ENCODE measurements at regions not wholly inside any gene's neighbourhood (a gene's known extent, or its start where the extent isn't known, plus 50 kb on each side); places are given as distances from the start of the nearest gene placed in this dataset.

- no peak for DNase-seq (ENCODE audit: low read depth)
- H3K4me3 ChIP-seq (replicated peaks; ENCODE audit: low read depth, low read length) = no peak overlapping the region
- TF ChIP-seq, protein P1, sequence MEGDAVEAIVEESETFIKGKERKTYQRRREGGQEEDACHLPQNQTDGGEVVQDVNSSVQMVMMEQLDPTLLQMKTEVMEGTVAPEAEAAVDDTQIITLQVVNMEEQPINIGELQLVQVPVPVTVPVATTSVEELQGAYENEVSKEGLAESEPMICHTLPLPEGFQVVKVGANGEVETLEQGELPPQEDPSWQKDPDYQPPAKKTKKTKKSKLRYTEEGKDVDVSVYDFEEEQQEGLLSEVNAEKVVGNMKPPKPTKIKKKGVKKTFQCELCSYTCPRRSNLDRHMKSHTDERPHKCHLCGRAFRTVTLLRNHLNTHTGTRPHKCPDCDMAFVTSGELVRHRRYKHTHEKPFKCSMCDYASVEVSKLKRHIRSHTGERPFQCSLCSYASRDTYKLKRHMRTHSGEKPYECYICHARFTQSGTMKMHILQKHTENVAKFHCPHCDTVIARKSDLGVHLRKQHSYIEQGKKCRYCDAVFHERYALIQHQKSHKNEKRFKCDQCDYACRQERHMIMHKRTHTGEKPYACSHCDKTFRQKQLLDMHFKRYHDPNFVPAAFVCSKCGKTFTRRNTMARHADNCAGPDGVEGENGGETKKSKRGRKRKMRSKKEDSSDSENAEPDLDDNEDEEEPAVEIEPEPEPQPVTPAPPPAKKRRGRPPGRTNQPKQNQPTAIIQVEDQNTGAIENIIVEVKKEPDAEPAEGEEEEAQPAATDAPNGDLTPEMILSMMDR (IDR thresholded peaks at IDR 0.05; ENCODE audit: low read length, missing control alignments) = no peak
Measured at GRCh38 chrX:20593836-20594235, 327.1 kb upstream of the RPS6KA3 start.

DNA sequence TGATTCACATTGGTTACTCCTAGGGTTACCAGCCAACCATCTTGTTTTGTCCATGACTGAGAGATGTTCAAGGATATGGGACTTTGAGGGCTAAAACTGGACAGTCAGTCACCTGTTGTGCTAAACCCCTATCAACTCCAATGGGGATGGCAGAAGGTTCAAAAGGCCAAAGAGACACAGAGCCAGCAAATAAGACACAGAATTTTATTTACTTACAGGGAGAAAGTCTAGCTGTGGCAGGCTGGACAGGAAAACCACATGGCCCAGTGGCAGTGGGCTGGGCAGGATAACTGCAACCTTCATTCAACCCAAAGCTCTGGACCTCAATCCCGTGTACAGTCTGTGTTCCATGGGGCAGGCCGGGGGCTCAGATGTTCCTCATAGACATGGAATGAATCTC lies 326.7 kb upstream of the RPS6KA3 start:
- TF ChIP-seq, protein P1 (IDR thresholded peaks at IDR 0.05; ENCODE audit: low read length, missing control alignments) = no peak
- H3K4me3 ChIP-seq (replicated peaks; ENCODE audit: low read depth, low read length) = no peak overlapping the region

DNA sequence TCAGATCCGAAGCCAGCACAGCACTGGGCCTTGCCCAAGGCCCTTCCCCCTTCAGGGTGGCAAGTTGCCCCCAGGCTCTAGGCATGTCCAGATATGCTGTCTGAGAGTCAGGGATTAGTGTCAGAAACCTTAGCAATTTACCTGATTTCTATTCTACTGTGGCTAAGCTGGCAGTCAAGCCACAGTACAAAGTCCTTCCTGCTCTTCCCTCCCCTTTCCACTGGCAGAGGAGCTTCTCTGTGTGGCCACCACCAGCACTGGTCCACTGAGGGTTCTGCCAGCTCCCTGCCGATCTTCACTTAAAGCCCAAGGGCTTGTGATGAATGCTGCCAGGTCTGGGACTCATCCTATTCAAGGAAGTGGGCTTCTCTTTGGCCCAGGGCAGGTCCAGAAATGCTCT lies 324.5 kb upstream of the RPS6KA3 start:
- TF ChIP-seq, protein P1 (IDR thresholded peaks at IDR 0.05; ENCODE audit: low read length, missing control alignments) = no peak
- no peak for DNase-seq (ENCODE audit: low read depth)
- H3K4me3 ChIP-seq (replicated peaks; ENCODE audit: low read depth, low read length) = no peak overlapping the region

More for the DNA sequence above, 326.7 kb upstream of the RPS6KA3 start:
- DNase-seq (ENCODE audit: low read depth) = no peak

DNA sequence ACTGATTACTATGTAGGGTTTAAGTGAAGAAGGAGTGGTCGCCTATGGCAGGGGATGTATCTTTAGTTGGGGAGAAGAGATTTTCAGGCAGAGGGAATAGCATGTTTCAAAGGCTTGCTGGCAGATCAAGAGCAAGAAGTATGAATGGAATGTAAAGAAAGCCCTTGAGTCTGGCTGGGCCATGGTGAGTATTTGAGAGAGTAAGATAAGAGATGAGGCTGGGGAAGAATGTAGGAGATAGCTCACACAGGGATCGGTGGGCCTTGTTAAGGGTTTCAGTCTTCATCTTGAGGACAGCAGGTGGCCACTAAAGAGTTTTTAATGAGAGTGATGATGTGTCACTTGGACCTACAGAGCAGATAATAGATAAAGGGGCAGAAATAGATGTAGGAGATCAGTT lies 319.1 kb upstream of the RPS6KA3 start:
- peak; percentile 1 for DNase-seq (ENCODE audit: low read depth)
- H3K4me3 ChIP-seq (replicated peaks; ENCODE audit: low read depth, low read length) = no peak overlapping the region
- TF ChIP-seq, protein P1 (IDR thresholded peaks at IDR 0.05; ENCODE audit: low read length, missing control alignments) = no peak

- DNase-seq (ENCODE audit: low read depth) = peak; percentile 26
- TF ChIP-seq, protein P1 (IDR thresholded peaks at IDR 0.05; ENCODE audit: low read length, missing control alignments) = no peak
- no peak overlapping the region for H3K4me3 ChIP-seq (replicated peaks; ENCODE audit: low read depth, low read length)
Measured at GRCh38 chrX:20571611-20572010, 304.9 kb upstream of the RPS6KA3 start.

GRCh38 chrX:20567108-20567507 lies 300.4 kb upstream of the RPS6KA3 start:
- H3K4me3 ChIP-seq (replicated peaks; ENCODE audit: low read depth, low read length) = no peak overlapping the region
- no peak for DNase-seq (ENCODE audit: low read depth)
- TF ChIP-seq, protein P1 (IDR thresholded peaks at IDR 0.05; ENCODE audit: low read length, missing control alignments) = no peak

- peak; percentile 57 for DNase-seq (ENCODE audit: low read depth)
- TF ChIP-seq, protein P1 (IDR thresholded peaks at IDR 0.05; ENCODE audit: low read length, missing control alignments) = no peak
- no peak overlapping the region for H3K4me3 ChIP-seq (replicated peaks; ENCODE audit: low read depth, low read length)
Measured at GRCh38 chrX:20547611-20548051, 280.9 kb upstream of the RPS6KA3 start.
